Neural cell (in vitro differentiated cells): ENCODE measurements at regions not wholly inside any gene's neighbourhood (a gene's known extent, or its start where the extent isn't known, plus 50 kb on each side); places are given as distances from the start of the nearest gene placed in this dataset.

Experiments
- EP300 ChIP-seq: fragments of 450-650 bp; conservative IDR thresholded peaks from 2 replicates; pipeline ENCODE4 v1.6.1; 2014; ENCODE audit warnings: antibody characterized with exemption, mild to moderate bottlenecking, moderate library complexity; ENCODE audit not compliant: poor library complexity, severe bottlenecking
- POLR2AphosphoS5 ChIP-seq: IDR thresholded peaks from 2 replicates; pipeline ENCODE4 v1.6.1; 2012
- SMC3 ChIP-seq: fragments of 450-650 bp; conservative IDR thresholded peaks from 2 replicates; pipeline ENCODE4 v1.6.1; 2014; ENCODE audit warnings: antibody characterized with exemption, mild to moderate bottlenecking, moderate library complexity; ENCODE audit not compliant: poor library complexity
- TAF1 ChIP-seq: IDR thresholded peaks from 2 replicates; pipeline ENCODE4 v1.6.1; 2012; ENCODE audit warnings: low read depth
- TF ChIP-seq, protein P1 (sequence below): fragments of 450-650 bp; IDR thresholded peaks from 2 replicates; pipeline ENCODE4 v1.5.1; 2014; ENCODE audit warnings: antibody characterized with exemption, mild to moderate bottlenecking, moderate library complexity; ENCODE audit not compliant: poor library complexity, severe bottlenecking

DNA sequence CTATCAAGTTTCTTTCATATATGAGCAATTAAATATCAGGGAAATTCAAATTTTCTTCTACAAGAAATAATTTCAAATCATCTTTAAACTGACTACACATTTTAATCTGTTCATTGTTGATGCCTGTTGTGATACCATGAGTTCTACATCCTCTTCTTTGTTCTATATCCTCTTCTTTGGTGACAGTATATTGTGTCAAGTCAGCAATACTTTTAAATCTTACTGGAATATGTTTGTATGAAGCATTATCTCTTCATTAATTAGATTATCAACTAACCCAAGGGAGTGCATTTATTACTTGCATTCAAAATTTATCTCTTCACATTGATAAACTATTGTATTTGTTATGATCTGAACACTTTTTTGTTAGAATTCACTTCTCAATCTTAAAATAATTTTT is 275.0 kb upstream of the INTU start:
- TF ChIP-seq SMC3 (no peak), TAF1 (no peak), POLR2AphosphoS5 (no peak), EP300 (no peak)
- TF ChIP-seq, protein P1, sequence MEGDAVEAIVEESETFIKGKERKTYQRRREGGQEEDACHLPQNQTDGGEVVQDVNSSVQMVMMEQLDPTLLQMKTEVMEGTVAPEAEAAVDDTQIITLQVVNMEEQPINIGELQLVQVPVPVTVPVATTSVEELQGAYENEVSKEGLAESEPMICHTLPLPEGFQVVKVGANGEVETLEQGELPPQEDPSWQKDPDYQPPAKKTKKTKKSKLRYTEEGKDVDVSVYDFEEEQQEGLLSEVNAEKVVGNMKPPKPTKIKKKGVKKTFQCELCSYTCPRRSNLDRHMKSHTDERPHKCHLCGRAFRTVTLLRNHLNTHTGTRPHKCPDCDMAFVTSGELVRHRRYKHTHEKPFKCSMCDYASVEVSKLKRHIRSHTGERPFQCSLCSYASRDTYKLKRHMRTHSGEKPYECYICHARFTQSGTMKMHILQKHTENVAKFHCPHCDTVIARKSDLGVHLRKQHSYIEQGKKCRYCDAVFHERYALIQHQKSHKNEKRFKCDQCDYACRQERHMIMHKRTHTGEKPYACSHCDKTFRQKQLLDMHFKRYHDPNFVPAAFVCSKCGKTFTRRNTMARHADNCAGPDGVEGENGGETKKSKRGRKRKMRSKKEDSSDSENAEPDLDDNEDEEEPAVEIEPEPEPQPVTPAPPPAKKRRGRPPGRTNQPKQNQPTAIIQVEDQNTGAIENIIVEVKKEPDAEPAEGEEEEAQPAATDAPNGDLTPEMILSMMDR, result no peak
